Heart left ventricle (tissue), 13 donors: ENCODE measurements at regions not wholly inside any gene's neighbourhood (a gene's known extent, or its start where the extent isn't known, plus 50 kb on each side); places are given as distances from the start of the nearest gene placed in this dataset.

Source experiments
- POLR2A ChIP-seq, 2 donors: fragments of 450-650 bp; IDR thresholded peaks; one replicate each; pipeline ENCODE4 v1.6.1; 2017; ENCODE audit warnings: antibody characterized with exemption in 2 of 2, mild to moderate bottlenecking in 2 of 2, moderate library complexity in 2 of 2
- TF ChIP-seq, protein P1 (sequence below), 12 donors: fragments of 200-600 bp; sonication (generic) in 4 of 12; IDR thresholded peaks; one replicate each; pipeline versions ENCODE4 v1.5.0 to v1.8.0; 2018 to 2022; ENCODE audit warnings: antibody characterized with exemption in 12 of 12, mild to moderate bottlenecking in 5 of 12
- donor health status: ischemic (EF 13 %, LVEDD 7.1; RV severe dilation, severe dysfunction).
- donor health status: DM: no; HTN: yes; CAD: no.
- donor health status: DM: no; HTN: no; CAD: no.
- donor health status: ischemic (EF 25% LVEDD 6.9; RV normal size, moderate dysfunction).
- donor health status: ischemic (EF 25% LVEDD 5.7; RV mildly dilated, moderate dysfunction).
- donor health status: ischemic (EF 35%, LVEDD 5.7; RV mildly dilated, moderate dysfunction).
- donor health status: nonischemic (EF 11% LVEDD 7.7; RV severe dilation, severe dysfunction).
- donor health status: DM: yes; HTN: yes; CAD: no.
- donor health status: PGD.
- donor health status: ischemic (EF 29% LVEDD 5.4; RV normal size, mild dysfunction).
- donor health status: nonischemic (EF 23%, LVEDD 6.1; RV moderate dilation, normal function).

- TF ChIP-seq, protein P1, sequence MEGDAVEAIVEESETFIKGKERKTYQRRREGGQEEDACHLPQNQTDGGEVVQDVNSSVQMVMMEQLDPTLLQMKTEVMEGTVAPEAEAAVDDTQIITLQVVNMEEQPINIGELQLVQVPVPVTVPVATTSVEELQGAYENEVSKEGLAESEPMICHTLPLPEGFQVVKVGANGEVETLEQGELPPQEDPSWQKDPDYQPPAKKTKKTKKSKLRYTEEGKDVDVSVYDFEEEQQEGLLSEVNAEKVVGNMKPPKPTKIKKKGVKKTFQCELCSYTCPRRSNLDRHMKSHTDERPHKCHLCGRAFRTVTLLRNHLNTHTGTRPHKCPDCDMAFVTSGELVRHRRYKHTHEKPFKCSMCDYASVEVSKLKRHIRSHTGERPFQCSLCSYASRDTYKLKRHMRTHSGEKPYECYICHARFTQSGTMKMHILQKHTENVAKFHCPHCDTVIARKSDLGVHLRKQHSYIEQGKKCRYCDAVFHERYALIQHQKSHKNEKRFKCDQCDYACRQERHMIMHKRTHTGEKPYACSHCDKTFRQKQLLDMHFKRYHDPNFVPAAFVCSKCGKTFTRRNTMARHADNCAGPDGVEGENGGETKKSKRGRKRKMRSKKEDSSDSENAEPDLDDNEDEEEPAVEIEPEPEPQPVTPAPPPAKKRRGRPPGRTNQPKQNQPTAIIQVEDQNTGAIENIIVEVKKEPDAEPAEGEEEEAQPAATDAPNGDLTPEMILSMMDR (IDR thresholded peaks at IDR 0.05): no peak
- no peak for TF ChIP-seq POLR2A (IDR thresholded peaks at IDR 0.05)
Observed at GRCh38 chr6:130773860-130774259, 53.3 kb upstream of the SMLR1 start.
